T-helper 17 cell (primary cell): ENCODE measurements at regions not wholly inside any gene's neighbourhood (a gene's known extent, or its start where the extent isn't known, plus 50 kb on each side); places are given as distances from the start of the nearest gene placed in this dataset.
"Not testable (repeated sequence)": the region's sequence is repeated elsewhere in the genome, so short reads cannot be mapped to it uniquely, and the experiment has no call there.

Experiments
- ATAC-seq: fragments of 150-1000 bp; cut with Tn5 transposase; 2 replicates; pipeline ENCODE4 v1.10.0; 2021; ENCODE audit warnings: mild to moderate bottlenecking, moderate library complexity
- DNase-seq, 3 donors: peaks; one replicate each; pipeline versions ENCODE4 v3.0.0 to v3.0.0-alpha.2; 2020 to 2021
- H3K9me3 ChIP-seq: one replicate; pipeline ENCODE4 v1.7.0; 2013; ENCODE audit warnings: low read length, mild to moderate bottlenecking; ENCODE audit not compliant: control insufficient read depth, poor library complexity, severe bottlenecking
- H3K27ac Mint-ChIP-seq: one replicate; pipeline ENCODE4 v1.8.0; 2022; ENCODE audit warnings: mild to moderate bottlenecking, moderate library complexity, mixed read lengths
- H3K27me3 Mint-ChIP-seq: one replicate; pipeline ENCODE4 v1.8.0; 2022; ENCODE audit warnings: mixed read lengths
- H3K36me3 Mint-ChIP-seq: one replicate; pipeline ENCODE4 v1.8.0; 2022; ENCODE audit warnings: low read depth, mixed read lengths
- H3K4me1 Mint-ChIP-seq: one replicate; pipeline ENCODE4 v1.8.0; 2022; ENCODE audit warnings: mild to moderate bottlenecking, mixed read lengths
- H3K4me3 Mint-ChIP-seq: one replicate; pipeline ENCODE4 v1.8.0; 2022; ENCODE audit warnings: mild to moderate bottlenecking, moderate library complexity, mixed read lengths

DNA sequence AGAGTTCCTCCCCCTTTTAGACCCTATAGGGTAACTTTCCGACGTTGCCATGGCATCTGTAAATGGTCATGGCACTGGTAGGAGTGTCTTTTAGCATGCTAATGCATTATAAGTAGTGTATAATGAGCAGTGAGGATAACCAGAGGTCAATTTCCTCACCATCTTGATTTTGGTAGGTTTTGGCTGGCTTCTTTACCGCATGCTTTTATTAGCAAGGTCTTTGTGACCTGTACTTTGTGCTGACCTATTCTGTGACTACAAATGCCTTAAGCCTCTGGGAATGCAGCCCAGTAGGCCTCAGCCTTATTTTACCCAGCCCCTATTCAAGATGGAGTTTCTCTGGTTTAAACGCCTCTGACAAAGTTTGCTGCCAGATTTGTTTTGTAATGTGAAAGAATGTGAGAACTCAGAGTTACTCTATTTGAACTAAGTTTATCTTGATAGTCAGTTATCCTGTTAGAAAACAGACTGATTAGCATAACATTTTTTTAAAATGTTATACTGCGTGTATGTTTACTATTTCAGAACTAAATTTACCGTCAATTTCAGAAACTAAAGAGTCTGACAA is 111.3 kb upstream of the PRSS16 start:
- Mint-ChIP-seq H3K4me1 (peaks cover 29% of the 10 kb centered on the region), H3K36me3 (no peaks in the 10 kb centered on the region), H3K4me3 (no peak overlapping the region), H3K27me3 (no peaks in the 10 kb centered on the region), H3K27ac (no peak overlapping the region)
- ATAC-seq (no peak), DNase-seq (no peak)
- no peaks in the 10 kb centered on the region for H3K9me3 ChIP-seq

DNA sequence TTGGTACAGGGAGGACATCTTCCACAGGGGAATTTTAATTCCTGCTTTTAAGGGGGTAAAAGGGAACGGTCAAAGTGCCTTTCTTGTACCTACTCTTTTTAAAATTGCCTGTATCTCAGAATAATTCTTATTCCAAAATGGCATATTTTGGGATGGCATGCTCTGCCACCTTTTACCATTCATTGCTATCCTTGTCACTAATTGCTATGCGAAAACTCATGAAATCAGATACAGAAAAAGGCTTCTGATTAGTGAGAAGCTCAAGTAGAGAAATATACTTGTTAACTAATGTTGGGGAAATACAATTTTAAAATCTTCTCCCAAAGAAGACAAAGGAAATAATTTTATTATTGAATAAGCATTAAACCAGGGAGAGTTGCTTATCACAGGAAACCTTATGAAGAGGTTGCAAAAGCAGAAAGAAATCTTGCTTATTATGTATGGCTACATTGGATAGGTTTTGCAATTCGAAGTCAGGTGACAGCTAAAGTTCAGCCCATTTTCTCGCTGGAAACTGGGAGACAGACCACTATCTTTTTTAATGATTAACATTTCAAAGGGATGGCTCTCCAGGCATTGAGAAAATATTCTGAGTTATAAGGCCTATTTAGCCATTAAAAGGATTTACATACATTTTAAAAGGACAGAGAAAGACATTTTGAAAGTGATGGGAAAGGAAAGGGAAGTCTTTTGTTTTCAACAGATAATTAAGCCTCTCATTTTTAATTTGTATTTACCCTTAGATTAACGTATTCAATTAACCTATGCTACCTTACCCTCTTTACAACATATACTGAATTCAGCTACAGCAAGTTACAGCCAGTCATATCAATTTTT is 110.3 kb upstream of the PRSS16 start:
- DNase-seq (no peak), ATAC-seq (no peak)
- H3K9me3 ChIP-seq = no peaks in the 10 kb centered on the region
- peak overlapping the region; percentile 98 for H3K27ac Mint-ChIP-seq
- no peak overlapping the region for H3K4me3 Mint-ChIP-seq
- H3K36me3 Mint-ChIP-seq = no peaks in the 10 kb centered on the region
- no peaks in the 10 kb centered on the region for H3K27me3 Mint-ChIP-seq
- peaks cover 35% of the 10 kb centered on the region for H3K4me1 Mint-ChIP-seq

DNA sequence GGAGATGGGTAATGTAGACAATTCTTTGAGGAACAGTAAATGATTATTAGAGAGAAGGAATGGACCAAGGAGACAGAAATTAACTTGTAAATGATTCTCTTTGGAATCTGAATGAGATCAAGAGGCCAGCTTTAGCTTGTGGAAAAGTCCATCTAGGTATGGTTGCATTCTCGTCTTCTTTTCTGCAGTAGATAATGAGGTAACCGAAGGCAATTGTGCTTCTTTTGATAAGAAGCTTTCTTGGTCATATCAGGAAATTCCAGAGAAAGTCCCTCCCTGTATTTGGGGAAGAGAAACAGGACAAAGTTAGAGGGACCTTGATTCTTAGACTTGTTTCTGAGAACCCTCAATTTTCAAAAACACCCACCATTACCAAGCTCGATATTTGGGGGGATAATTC is 109.1 kb upstream of the PRSS16 start:
- peaks cover 32% of the 10 kb centered on the region for H3K4me1 Mint-ChIP-seq
- H3K27ac Mint-ChIP-seq = peak overlapping the region; percentile 98
- no peaks in the 10 kb centered on the region for H3K27me3 Mint-ChIP-seq
- no peaks in the 10 kb centered on the region for H3K36me3 Mint-ChIP-seq
- DNase-seq (no peak), ATAC-seq (no peak)
- no peaks in the 10 kb centered on the region for H3K9me3 ChIP-seq
- H3K4me3 Mint-ChIP-seq = peak overlapping the region; percentile 94

- ATAC-seq = peak; percentile 82
- peaks cover 29% of the 10 kb centered on the region for H3K4me1 Mint-ChIP-seq
- no peaks in the 10 kb centered on the region for H3K36me3 Mint-ChIP-seq
Measured at GRCh38 chr6:27138837-27139755, 108.4 kb upstream of the PRSS16 start.

DNA sequence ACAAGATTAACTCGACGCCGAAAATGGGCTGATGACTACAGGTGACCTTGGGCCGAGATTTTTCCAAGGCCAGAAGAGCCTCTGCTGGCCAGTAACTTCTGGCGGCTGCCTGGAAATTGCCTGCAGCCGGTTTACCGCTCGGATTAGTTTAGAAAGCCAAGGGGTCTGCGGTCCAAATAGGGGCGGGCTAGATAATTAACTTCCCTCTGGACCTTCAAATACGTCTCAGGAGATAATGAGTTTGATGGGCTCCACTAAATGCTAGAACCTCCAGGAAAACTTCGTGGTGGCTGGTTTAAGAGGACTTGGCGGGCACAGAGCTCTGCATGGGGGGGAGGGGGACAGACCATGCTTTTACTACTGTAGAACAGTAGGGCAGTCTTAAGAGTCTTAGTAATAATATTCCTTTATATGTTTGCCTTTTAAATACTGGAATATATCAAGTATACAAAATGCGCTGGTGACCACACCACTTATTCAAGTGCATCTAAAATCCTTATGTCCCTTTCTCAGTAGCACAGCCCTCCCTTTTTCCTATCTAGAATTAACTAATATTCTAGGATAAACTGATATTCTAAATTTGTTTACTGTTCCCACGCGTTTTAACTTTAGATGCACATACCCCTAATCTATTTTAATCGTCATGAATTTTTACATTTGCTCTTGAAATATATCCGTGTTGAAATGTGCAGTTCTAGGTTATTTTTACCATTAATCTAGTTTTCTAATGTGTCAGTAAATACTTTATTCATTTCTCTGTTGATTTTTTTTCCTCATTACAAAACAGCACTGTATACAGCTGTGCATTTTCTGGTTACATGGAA is 107.5 kb upstream of the PRSS16 start:
- Mint-ChIP-seq H3K36me3 (no peaks in the 10 kb centered on the region), H3K4me1 (peaks cover 27% of the 10 kb centered on the region), H3K27ac (peak overlapping the region; percentile 98), H3K4me3 (peak overlapping the region; percentile 94), H3K27me3 (no peaks in the 10 kb centered on the region)
- DNase-seq = no peak
- H3K9me3 ChIP-seq = no peaks in the 10 kb centered on the region
- ATAC-seq = peak; percentile 27

More at GRCh38 chr6:27138837-27139755, 108.4 kb upstream of the PRSS16 start:
- Mint-ChIP-seq H3K4me3 (peak overlapping the region; percentile 94), H3K27me3 (no peaks in the 10 kb centered on the region), H3K27ac (peak overlapping the region; percentile 98)
- peak; percentile 38 to 45 (median 39) for DNase-seq
- no peaks in the 10 kb centered on the region for H3K9me3 ChIP-seq

DNA sequence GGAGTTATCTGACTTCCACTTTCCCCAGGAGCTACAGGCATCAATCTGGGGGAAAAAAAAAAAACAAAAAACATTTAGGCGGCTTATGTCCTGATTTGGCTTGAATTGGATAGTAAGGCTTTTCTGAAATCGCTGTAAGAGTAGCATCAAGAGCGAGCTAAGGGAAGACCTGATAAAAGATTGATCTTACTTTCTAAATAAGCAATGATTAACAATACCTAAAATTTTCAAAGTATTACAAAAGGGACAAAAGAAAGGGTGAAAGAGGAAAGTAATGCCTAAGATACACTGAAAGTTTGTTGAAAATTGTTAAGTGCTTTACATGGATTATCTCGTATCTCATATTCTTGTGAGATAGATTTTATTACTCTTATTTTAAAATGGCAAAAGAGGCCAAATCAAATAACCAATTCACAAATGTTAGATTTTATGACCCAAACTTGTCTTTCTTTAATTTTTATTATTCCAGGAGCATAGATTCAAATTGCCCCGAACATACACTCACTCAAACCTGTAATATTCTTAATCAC is 106.4 kb upstream of the PRSS16 start:
- ATAC-seq = no peak
- peaks cover 27% of the 10 kb centered on the region for H3K4me1 Mint-ChIP-seq
- H3K27me3 Mint-ChIP-seq = no peaks in the 10 kb centered on the region
- H3K27ac Mint-ChIP-seq = peak overlapping the region; percentile 98
- DNase-seq = no peak
- H3K4me3 Mint-ChIP-seq = peak overlapping the region; percentile 81
- H3K9me3 ChIP-seq = no peaks in the 10 kb centered on the region
- no peaks in the 10 kb centered on the region for H3K36me3 Mint-ChIP-seq

GRCh38 chr6:27141529-27142015 is 105.9 kb upstream of the PRSS16 start:
- Mint-ChIP-seq H3K4me3 (peak overlapping the region; percentile 81), H3K36me3 (no peaks in the 10 kb centered on the region), H3K27ac (peak overlapping the region; percentile 98), H3K4me1 (peaks cover 27% of the 10 kb centered on the region), H3K27me3 (no peaks in the 10 kb centered on the region)
- ATAC-seq = no peak
- no peak for DNase-seq
- no peaks in the 10 kb centered on the region for H3K9me3 ChIP-seq

GRCh38 chr6:27143020-27143388 is 104.5 kb upstream of the PRSS16 start:
- H3K27ac Mint-ChIP-seq, H3K36me3 Mint-ChIP-seq, H3K4me3 Mint-ChIP-seq, ATAC-seq, H3K27me3 Mint-ChIP-seq, H3K9me3 ChIP-seq, DNase-seq: not testable (repeated sequence)
- peaks cover 27% of the 10 kb centered on the region for H3K4me1 Mint-ChIP-seq

- DNase-seq (no peak), ATAC-seq (no peak)
- Mint-ChIP-seq H3K4me1 (peaks cover 22% of the 10 kb centered on the region), H3K4me3 (peak overlapping the region; percentile 64), H3K36me3 (no peaks in the 10 kb centered on the region), H3K27ac (no peak overlapping the region), H3K27me3 (no peaks in the 10 kb centered on the region)
- H3K9me3 ChIP-seq = no peaks in the 10 kb centered on the region
Measured at GRCh38 chr6:27143474-27144026, 104.0 kb upstream of the PRSS16 start.

GRCh38 chr6:27144740-27145079 is 102.8 kb upstream of the PRSS16 start:
- DNase-seq (no peak), ATAC-seq (no peak)
- no peak overlapping the region for H3K27ac Mint-ChIP-seq
- H3K4me3 Mint-ChIP-seq = no peak overlapping the region
- no peaks in the 10 kb centered on the region for H3K9me3 ChIP-seq
- peaks cover 15% of the 10 kb centered on the region for H3K4me1 Mint-ChIP-seq
- H3K36me3 Mint-ChIP-seq = no peaks in the 10 kb centered on the region
- H3K27me3 Mint-ChIP-seq = no peaks in the 10 kb centered on the region

DNA sequence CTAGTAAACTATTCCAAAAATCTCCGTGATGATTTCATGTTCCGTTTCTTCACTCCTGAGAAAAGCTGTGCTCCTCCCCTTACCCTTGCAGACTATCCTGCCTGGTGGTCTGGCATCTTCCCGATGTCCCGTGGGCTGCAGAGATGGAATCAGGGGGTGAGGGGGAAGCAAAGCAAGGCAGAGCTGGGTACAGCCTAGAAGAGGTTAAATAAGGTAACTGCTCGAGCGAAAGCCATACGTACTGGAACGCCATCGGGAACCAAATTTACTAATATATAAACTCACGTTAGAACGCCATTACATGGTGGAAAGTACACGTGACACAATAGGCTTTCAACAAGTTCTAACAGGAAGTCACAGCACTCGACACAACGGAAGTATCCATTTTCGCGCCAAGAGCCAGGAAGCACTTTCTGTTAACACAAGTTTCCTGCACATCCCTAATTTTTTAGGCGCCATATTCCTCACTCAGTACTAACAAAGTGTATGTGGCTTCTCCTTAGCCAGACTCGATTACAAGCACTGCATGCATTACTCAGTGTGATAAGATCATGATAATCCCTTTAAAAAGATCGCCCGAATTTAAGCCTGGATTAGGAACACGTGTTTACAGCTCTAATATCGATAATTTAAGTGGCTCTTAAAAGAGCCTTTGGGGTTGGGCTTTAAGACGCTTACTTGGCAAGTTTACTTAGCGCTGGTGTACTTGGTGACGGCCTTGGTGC is 101.6 kb upstream of the PRSS16 start:
- Mint-ChIP-seq H3K4me3 (no peak overlapping the region), H3K27ac (no peak overlapping the region), H3K4me1 (peaks cover 11% of the 10 kb centered on the region), H3K36me3 (no peaks in the 10 kb centered on the region), H3K27me3 (no peaks in the 10 kb centered on the region)
- ATAC-seq = peak; percentile 62
- DNase-seq = peak; percentile 39 to 55 (median 41)
- no peaks in the 10 kb centered on the region for H3K9me3 ChIP-seq

GRCh38 chr6:27146456-27146705 is 101.1 kb upstream of the PRSS16 start:
- H3K27me3 Mint-ChIP-seq, H3K4me1 Mint-ChIP-seq, DNase-seq, H3K4me3 Mint-ChIP-seq, H3K27ac Mint-ChIP-seq, H3K36me3 Mint-ChIP-seq, H3K9me3 ChIP-seq: not testable (repeated sequence)
- ATAC-seq = peak; percentile 53
